ENCODE measurements at regions not wholly inside any gene's neighbourhood (a gene's known extent, or its start where the extent isn't known, plus 50 kb on each side); places are given as distances from the start of the nearest gene placed in this dataset.

- TF ChIP-seq CEBPZ (IDR thresholded peaks at IDR 0.05; ENCODE audit: low read depth, low read length), result no peak
- TF ChIP-seq BCL3 (IDR thresholded peaks at IDR 0.05; ENCODE audit: borderline replicate concordance, insufficient read depth, low read depth, low read length, poor library complexity, severe bottlenecking), result no peak
These were observed 372.2 kb downstream of the INSIG2 start (continued) for GRCh38 chr2:118460425-118460824.

- RAD21 ChIA-PET (ENCODE audit: unreplicated experiment), result no interaction called here
- Histone ChIP-seq H4K20me1 (ENCODE audit: control insufficient read depth, insufficient read depth) (no peaks in the 10 kb centered on the region), H3K4me3 (no peak overlapping the region), H3K27ac (ENCODE audit: control insufficient read depth, insufficient read depth) (no peak overlapping the region), H3K9me3 (replicated peaks; ENCODE audit: control insufficient read depth, insufficient read depth, low read length) (no peaks in the 10 kb centered on the region), H3K9ac (ENCODE audit: control insufficient read depth, insufficient read depth, low read length) (no peak overlapping the region), H3K4me2 (ENCODE audit: control insufficient read depth, insufficient read depth) (no peak overlapping the region), H3K79me2 (ENCODE audit: control insufficient read depth, insufficient read depth, low read length) (no peaks in the 10 kb centered on the region), H3K27me3 (replicated peaks in 1 of 2; ENCODE audit: control insufficient read depth in 2 of 2, insufficient read depth in 2 of 2, low read length in 1 of 2) (no peaks in the 10 kb centered on the region), H3K36me3 (ENCODE audit: control insufficient read depth in 2 of 2, insufficient read depth in 2 of 2, low read length in 1 of 2) (no peaks in the 10 kb centered on the region), H3K4me1 (ENCODE audit: control insufficient read depth, insufficient read depth, low read length) (no peaks in the 10 kb centered on the region), H2AFZ (ENCODE audit: control insufficient read depth, low read depth, low read length) (no peak overlapping the region)
- CTCF ChIA-PET, result no interaction called here
- POLR2A ChIA-PET, result no interaction called here
- DNase-seq (ENCODE audit: low read depth, low spot score), result no peak
- intact Hi-C loops (cut with micrococcal nuclease; ENCODE audit: unreplicated experiment), result no loop called here
- TF ChIP-seq TAF1 (IDR thresholded peaks at IDR 0.05; ENCODE audit: borderline replicate concordance, low read depth, low read length), result no peak
- TF ChIP-seq, protein P1, sequence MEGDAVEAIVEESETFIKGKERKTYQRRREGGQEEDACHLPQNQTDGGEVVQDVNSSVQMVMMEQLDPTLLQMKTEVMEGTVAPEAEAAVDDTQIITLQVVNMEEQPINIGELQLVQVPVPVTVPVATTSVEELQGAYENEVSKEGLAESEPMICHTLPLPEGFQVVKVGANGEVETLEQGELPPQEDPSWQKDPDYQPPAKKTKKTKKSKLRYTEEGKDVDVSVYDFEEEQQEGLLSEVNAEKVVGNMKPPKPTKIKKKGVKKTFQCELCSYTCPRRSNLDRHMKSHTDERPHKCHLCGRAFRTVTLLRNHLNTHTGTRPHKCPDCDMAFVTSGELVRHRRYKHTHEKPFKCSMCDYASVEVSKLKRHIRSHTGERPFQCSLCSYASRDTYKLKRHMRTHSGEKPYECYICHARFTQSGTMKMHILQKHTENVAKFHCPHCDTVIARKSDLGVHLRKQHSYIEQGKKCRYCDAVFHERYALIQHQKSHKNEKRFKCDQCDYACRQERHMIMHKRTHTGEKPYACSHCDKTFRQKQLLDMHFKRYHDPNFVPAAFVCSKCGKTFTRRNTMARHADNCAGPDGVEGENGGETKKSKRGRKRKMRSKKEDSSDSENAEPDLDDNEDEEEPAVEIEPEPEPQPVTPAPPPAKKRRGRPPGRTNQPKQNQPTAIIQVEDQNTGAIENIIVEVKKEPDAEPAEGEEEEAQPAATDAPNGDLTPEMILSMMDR (IDR thresholded peaks at IDR 0.05 in 2 of 3, conservative IDR thresholded peaks at IDR 0.05 in 1 of 3; ENCODE audit: control insufficient read depth in 2 of 3, extremely low read depth in 1 of 3, insufficient read depth in 1 of 3, low read depth in 3 of 3, low read length in 3 of 3), result 0 out of 6 replicates have a peak, but pooled peaks of 1 of the 3 experiments have one; percentile 5
- no TSS peak for BruUV-seq (replicated peaks)
- 42% methylated on average over 1 of the region's 1 CpG for WGBS (ENCODE audit: insufficient coverage, insufficient replicate concordance, low lambda C conversion rate, missing lambda C conversion rate)
- no peak for FAIRE-seq
- no peak for ATAC-seq
- SMC1A ChIA-PET (ENCODE audit: uncharacterized antibody, unreplicated experiment), result no interaction called here
- in situ Hi-C loops (cut with MboI), result no loop called here
These were observed 371.2 kb downstream of the INSIG2 start for GRCh38 chr2:118459426-118459825.

Data from GM12878 (cell line).